GM19463 (cell line): ENCODE measurements at regions not wholly inside any gene's neighbourhood (a gene's known extent, or its start where the extent isn't known, plus 50 kb on each side); places are given as distances from the start of the nearest gene placed in this dataset.

Source experiments
- ATAC-seq: cut with Tn5 transposase; IDR thresholded peaks from one replicate; pipeline ENCODE4 v1.9.1; 2021; ENCODE audit warnings: mild to moderate bottlenecking, moderate library complexity; ENCODE audit not compliant: unreplicated experiment

DNA sequence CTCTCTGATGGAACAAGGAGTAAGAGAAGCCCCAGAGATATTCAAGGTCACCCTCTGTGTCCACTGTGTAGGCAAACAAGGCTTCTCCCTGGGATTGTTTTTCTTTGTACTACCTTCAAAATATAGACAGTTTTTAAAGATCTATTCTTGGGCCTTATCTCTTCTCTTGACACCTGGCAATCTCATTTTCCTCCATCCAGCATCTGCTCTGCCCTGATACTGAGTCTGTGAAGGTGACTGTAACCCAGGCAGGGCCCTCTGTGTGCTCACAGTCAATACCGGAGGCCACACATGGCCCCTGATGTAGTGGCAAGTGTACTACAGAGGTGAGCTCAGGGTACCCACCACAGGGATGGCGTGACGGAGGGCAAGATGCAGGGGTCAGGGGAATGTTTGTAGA is 221.1 kb downstream of the SNX10 start:
- no peak for ATAC-seq

DNA sequence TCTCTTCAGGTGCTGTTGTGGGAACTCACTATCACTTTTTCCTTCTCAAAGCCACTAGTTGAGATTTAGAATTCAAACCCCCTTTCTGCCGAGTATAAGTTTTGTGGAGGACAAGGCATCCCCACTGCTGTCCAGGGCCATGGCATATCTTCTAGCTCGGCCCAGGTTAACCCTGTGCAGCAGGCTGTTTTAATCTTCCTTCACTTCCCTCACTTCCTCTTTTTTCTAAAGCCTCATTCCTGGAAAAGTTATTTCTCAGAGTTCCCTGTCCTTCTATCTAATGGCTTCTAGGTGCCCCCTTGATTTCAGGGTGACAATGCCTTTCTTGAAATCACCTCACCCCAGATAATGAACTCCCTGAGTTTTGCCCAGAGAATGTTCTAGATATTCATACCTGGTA is 222.3 kb downstream of the SNX10 start:
- no peak for ATAC-seq

DNA sequence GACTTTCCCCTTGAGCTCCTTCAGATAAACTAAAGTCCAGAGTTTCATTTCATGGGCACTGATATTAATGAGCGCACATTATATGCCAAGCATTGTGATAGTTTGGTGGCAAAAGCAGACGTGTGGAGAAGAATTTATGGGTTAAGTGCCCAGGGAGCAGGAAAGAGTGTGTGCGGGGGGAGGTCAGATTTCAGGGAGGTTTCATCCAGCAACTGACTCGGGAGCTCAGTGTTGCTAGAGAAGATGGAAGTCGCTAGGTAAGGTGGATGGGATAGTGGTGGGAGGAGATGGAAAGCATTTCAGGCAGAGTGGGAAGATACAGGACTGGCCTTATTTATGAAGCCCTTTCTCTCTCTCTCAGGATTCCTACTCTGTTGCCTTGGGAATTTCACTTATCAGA is 223.0 kb downstream of the SNX10 start:
- ATAC-seq: no peak

DNA sequence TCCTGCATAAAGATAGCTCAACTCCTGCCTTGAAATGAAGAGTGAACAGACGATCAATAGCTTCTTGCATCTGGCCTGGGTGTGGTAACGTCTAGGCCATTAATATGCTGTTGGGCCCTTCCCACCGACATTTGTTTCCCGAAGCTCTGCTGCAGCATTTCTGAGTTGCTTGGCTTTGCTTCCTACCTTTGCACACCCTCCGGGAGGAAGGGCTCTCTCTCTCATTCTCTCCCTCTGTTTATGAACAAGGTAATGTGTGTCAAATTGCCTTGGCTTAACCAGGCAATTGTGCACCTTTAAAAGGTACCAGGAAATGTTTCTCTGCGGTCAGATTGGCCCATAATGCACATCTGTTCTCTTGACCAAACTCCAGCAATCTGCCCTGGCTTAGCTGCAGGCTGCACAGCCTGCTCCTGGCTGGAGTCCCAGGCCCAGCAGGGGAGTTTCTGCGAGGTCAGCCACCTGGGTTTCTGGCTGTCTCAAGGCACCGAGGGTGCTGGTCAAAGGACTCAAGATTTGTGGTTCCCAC is 223.7 kb downstream of the SNX10 start:
- no peak for ATAC-seq

DNA sequence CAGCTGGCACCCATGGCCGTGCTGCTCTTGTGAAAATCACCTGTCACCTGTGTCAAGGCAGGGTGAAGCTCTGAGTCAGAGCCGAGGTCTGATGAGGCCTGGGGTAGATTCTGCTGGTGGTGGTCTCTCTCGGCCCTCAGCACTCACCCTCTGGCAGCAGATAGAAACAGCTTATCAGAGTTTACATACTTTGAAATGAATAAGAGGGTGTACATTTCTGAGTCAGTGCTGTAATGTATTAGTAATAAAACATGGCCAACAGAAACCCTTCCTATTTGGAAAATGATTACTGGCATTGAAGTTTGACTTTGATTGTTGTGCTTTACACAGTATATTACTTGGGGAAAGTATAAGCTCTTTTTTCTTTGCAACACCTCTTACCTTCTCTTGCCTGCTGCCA is 228.8 kb downstream of the SNX10 start:
- no peak for ATAC-seq

DNA sequence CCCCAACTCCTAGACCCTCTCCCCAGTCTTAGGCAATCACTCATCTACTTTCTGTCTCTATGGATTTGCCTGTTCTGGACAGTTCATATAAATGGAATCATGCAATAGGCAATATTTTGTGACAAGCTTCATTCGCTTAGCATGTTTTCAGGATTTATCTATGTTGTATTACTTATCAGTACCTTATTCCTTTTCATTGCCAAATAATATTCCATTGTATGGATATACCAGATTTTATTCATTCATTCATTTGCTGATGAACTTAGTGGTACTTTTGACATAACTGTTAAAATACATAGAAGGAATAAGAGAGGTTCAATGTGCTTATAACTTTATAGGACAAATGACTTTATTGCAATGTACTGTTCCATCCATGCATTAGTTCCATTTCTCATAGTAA is 231.0 kb downstream of the SNX10 start:
- ATAC-seq: no peak

DNA sequence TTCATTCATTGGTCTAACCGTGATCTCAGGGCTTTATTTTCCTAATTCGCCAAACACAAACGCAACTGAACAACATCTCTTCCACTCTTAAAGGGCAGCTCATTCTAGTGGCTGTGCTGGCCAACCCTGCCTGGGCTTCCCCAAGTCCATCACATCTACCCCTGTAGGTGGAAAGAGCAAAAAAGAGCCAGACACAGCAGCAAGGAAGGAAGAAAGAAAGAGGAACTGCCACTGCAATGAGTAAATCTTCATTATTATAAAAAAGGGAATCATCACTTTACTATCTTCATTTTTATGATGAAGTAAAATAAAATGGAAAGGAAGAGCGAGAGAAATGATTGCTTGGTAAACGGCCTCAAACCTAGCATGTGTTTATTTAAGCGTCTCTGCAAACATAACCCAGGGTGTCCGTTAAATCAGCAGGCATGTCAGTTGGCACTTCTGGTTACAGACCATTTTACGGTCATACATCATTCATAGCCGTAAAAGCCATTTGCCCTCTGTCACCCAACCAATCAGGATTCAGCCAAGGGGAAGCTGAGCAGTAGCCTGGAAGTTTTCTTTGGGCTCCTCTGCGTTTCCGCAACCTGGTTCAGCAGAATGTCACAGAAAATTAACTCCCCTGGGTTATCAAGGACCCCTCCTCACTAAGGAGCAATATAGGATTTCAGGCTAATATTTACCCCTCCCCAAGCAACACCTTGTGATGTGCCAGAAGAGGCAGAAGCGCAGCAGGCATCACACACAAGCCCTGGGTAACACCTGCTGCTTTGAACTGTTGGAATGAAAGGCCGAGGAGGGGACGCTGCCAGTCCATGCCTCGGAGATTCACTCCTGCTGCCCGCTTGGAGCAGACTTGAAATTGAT is 234.0 kb downstream of the SNX10 start:
- ATAC-seq: no peak

DNA sequence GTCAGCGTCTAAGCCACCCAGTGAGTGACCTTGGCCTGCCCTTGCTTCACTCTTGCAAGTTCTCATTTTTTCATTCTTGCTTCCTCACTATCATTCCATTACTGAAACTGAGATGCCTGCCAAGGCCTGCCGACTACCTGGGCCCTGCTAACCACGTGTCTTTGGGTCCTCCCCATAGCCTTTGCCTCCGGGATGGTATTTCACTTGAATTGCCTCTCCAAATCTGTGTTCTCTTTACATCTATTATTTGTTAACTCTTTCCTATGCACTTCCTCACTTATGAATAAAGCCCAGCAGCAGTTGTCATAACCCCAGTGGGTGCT is 234.6 kb downstream of the SNX10 start:
- peak; percentile 69 for ATAC-seq

DNA sequence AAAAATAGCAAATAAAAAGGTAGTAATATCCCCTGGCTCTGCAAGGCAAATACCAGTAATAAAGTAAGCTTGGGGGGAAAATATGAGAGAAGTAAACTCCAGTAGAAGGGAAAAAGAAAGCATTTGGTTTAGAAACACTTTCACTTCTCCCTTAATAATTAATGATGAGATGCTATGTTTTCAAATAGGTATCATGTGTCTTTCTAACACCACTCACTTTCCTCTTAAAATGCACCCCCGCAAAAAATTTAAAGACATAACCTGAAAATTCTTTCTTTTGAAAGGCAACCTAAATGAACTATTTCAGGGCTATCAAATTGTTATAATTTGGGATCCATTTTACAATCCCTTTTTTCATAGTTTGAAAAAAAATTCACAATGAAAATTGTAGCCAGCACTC is 240.3 kb downstream of the SNX10 start:
- ATAC-seq: peak; percentile 66

DNA sequence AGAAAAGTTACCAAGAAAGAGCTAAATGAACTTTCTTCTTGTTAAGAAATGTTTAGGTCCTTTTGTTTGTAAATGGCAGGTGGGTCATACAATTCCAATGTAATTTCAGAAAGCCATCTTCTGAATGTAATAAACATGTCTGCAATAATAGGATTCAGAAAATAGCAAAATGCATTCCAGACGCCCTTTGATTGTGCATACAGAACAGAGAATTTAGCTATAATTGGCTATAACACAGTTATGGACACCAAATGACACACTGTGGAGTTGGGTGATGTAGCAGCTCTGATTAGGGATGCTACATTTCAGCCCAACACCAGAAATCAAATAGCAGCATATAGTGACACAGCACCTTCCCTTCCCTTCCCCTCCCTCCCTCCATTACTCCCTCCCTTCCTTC is 240.8 kb downstream of the SNX10 start:
- no peak for ATAC-seq

DNA sequence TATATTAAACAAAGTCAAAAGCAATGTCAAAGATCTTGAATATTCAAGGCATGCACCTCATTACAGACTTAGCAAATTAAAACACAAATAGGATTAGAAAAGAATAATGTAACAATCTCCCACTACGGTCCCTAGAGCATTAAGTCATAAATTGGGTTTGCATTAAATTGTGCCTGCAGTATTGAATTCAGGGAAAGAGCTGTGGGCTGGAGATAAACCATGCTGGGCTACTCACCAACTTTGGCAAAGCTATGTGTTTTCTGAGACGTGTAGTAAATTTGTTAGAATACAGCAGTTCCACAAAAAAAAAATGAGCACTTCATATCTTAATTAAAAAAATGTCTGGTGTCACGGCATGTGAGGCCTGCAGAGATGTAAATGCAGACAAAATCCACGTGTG is 241.6 kb downstream of the SNX10 start:
- ATAC-seq: no peak

DNA sequence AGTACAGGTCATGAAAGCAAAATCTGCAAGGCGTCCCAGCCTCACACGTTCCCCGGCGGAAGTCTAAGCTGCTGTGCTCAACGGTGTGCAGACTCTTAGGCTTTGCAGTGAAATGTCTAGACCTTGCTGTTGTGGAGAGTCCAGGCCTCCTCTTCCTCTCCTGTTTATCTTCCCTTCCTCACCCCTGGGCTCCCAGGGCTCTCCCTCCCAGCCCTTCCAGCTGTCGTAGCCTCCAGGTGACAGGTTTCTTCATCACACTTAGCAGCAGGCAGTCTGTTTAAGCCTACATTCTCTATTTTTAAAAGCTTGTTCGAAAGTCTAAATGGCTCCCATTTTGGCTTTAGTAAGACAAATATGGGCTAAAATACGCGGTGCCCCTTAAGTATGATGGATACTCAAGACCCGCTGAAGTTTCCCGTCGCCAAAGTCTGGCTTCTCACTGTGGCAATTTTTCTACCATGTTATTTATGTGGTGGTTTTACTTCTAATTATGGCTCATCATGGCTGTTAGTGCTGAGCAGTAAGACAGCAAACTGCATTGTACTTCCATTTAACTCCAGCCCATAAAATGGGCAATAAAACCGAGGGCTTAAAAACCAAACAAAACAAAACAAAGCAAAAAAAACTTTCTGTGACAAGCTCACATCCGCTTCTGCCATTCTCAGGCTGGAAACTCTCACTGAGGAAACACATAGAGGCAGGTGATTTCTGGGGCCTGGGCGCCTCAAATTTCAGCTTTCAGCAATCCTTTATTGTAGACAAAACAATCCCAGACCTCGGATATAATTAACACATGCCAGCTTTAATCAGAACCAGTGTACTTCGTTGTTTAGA is 243.2 kb downstream of the SNX10 start:
- no peak for ATAC-seq

DNA sequence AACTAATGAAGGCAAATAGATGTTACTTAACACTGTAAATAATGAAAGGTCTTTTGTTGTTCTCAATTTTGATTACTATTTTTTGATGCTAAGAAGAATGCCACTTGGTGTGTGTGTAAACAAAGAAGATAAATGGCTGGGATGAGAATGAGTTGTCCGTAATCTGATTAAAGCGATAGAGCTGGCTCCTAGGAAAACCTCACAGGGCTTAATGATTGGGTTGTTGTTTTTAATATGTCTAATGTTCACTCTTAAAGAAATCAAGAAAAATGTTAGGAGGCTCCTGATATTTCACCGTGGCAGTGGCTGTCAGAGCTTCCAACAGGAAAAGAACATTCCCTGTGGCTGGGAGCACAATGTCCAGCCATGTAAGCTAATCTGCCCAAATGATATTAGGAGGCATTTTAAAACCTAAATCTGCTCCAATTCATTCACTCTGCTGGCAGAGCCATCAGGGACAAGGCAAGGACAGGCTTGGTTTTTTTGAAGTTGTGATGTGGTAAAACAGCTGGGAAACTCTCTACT is 243.9 kb downstream of the SNX10 start:
- ATAC-seq: no peak

DNA sequence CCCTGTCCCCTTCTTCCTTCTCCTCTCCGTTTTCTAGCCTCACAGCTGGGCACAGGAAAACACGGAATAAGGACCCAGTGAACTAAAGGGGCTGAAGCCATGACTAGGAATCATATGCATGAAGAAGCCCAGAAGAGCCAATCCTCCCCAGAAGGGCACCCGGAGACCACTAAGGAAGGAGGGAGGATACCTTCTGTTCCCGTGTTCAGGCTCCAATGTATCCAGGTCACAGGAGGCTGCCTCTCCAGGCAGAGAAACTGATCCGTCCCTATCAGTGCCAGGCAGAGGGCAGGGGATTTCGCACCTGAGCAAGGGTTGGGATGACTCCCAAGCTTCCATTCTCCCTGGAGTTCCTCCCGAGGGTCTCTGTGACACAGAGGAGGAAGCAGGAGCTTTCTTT is 246.6 kb downstream of the SNX10 start:
- ATAC-seq: no peak

DNA sequence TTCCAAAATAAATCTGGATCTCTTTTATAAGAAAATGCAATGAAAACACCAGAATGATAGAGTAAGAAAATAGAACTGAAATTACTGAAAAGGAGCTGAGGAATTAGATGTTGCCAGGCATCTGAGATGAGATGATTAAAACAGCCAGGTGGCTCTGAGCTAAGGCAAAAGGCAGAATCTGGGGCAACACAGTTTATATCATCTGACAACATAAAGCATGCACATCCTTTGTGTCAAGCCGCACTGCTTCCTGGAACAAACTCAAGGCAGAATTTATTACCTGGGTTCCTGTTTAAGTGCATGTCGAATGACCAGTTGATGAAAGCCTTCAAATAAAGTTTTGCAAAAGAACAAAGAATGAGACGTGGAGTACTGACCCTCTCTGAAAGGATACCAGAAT is 247.0 kb downstream of the SNX10 start:
- no peak for ATAC-seq

DNA sequence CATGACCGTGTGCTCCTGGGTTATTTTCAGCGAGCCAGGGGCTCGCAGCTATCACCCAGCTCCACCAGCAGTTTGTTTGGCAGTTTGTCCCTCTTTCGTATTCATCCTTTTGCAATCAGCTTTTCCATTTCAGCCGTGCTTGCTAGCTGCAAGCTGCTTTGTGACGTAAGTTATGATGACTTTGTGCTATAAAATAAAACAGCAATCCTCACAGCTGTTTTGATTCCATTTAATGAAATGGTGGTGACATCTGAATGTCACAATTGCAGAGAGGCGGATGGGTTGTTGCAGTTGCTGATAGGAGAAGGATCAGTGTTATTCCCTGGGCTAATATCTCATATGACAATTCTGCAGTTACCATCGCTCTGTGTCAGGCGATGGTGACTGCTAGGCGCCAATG is 251.7 kb downstream of the SNX10 start:
- ATAC-seq: no peak

DNA sequence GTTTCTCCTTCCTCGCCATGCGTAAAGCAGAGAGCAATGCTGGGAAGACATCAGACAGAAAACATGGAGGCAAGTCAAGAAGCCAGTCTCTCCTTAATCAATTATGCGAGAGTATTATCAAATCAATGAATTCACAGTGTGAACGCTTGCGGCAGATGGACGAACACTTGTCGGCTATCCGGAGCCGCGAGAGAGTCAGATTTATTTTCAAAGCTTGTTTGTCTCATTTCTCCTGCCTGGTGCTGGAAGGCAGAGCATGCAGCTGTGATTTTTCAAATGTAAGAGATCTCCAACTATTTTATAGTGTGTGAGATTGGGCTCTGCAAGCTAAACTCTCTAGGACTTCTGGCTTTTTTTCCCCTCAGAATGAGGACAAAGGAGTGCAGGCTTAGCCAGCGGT is 252.3 kb downstream of the SNX10 start:
- no peak for ATAC-seq

DNA sequence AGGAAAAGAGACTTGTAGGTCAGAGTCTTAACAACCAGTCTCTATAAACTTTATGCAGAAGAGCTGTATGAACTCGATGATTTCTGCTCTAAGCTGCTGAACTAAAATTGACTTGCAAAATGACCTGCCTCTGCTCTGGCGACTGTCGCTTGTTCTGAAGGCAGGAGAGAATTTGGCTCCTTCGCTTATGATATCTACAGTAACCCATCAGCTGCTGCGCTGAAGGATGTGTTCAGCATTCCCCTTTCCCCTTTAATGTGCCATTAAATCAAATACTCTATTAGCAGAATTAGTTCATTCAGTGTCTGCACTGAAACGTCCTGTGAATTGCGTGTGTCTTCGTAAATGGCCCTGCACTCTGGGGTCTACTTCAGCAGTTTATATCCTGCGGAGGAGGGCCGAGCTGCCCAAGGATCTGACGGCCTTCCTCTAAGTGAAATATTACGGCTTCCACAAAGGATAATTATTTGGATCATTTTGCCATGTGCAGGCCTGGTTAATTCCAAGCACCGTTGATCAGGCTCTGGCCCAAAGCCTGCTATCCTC is 254.9 kb downstream of the SNX10 start:
- ATAC-seq: no peak

DNA sequence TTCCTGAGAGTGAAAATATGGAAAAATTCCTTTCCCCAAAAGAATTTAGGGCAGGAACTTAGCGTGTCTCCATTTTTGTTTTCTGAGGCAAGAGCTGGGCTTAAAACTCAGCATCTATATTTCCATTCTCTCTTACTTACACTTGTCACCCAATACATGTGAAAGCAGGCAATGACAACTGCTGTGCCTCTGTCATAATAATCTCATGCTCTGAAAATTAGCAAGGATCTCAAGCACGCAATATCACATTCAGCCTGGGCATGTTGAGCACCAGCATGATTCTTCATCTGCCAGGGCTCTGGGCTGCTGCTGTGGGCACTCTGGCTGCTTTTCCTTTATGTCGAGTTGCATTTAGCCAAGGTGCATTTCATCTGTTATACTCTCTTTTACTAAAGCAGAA is 255.5 kb downstream of the SNX10 start:
- ATAC-seq: no peak

DNA sequence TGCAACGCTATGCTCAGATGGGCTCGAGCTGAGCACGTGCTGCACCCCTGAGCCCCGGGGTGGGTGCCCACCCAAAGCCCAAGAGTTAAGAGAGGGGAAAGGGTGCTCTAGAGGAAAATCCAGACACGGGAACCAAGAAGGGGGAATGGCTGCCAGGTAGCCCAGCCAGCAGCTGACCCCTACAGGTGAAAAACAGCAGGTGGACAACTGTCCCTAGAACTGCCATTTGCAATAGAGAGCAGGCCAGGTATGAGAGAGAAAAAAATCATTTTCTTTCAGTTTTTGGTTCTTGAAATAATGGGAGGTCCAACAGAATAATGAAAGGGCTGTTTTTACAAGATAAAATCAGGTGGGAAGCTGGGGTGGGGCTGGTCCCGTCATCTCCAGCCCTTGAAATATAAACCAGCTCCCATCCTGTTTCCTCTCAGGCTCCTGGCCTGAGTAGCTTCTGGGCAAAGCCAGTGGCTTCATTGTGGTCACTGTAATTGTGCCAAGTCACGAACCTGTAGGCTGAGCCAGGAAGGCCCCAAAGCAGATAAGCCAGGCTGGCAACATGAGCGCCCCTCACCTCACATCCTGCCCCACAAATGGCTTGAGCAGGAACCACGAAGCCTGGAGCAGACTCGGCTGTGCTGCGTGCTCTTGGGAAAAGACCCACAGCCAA is 257.8 kb downstream of the SNX10 start:
- ATAC-seq: no peak

DNA sequence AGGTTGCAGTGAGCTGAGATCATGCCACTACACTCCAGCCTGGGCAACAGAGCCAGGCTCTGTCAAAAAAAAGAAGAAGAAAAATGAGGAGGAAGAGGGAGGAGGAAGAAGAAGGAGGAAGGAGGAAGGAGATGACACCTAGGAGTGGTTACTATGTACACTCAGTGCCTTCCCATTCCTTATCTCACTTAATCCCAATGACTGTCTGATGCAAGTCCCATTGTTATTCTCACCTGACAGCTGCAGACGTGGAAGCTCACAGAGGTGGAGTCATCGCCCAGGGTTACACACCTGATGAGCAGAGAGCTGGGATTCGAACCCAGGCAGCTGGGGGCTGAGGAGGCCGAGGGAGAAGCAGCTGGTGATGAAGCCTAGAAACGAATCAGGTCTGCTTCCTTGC is 258.8 kb downstream of the SNX10 start:
- ATAC-seq: no peak
